GM11168 (cell line): ENCODE measurements at regions not wholly inside any gene's neighbourhood (a gene's known extent, or its start where the extent isn't known, plus 50 kb on each side); places are given as distances from the start of the nearest gene placed in this dataset.

ENCODE experiments used
- in situ Hi-C: fragments of 300-500 bp; cut with MboI; formaldehyde crosslinking; loops from one replicate; pipeline ENCODE4 v1.12.0; 2022; ENCODE audit warnings: low sequenced_read_pairs; ENCODE audit not compliant: unreplicated experiment

GRCh38 chr9:119091074-119091473, 278.2 kb downstream of the BRINP1 start:
- in situ Hi-C loops: no loop called here

- in situ Hi-C loops: no loop called here
Observed at GRCh38 chr9:119092125-119092524, 277.1 kb downstream of the BRINP1 start.

GRCh38 chr9:119094086-119094485, 275.1 kb downstream of the BRINP1 start:
- in situ Hi-C loops: no loop called here

- in situ Hi-C loops: no loop called here
Observed at GRCh38 chr9:119095072-119095471, 274.2 kb downstream of the BRINP1 start.

GRCh38 chr9:119101048-119101447, 268.2 kb downstream of the BRINP1 start:
- in situ Hi-C loops: no loop called here

- in situ Hi-C loops: no loop called here
Observed at GRCh38 chr9:119114681-119115080, 254.6 kb downstream of the BRINP1 start.
